NCI-H146 treated with DMSO at 0.1 percent for 48 hours (cell line): ENCODE measurements at regions not wholly inside any gene's neighbourhood (a gene's known extent, or its start where the extent isn't known, plus 50 kb on each side); places are given as distances from the start of the nearest gene placed in this dataset.

ENCODE experiments used
- DNase-seq: peaks from one replicate; lab custom pipeline; 2025; ENCODE audit not compliant: unreplicated experiment; lab: John Stamatoyannopoulos, UW

- DNase-seq, result no peak
Measured at GRCh38 chr2:18684206-18685038, 95.1 kb upstream of the NT5C1B start.

DNA sequence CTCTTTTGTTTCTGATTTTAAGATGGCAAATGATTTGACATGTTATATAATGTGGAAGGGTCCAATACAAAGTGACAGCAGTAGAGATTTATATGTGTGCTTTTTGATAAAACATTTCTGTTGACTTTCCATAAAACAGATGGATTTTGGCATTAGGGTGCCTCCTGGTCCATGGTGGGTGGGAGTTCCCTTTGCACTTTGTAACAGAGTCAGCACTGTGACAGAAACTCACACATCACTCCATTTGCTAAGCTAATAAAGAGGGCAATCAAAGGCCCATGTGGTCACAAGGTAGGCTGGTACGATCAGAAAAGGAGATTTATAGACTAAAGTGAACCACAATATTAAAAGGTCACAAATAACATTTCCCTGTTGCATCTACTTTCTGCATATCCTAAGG lies 93.3 kb upstream of the NT5C1B start:
- no peak for DNase-seq

DNA sequence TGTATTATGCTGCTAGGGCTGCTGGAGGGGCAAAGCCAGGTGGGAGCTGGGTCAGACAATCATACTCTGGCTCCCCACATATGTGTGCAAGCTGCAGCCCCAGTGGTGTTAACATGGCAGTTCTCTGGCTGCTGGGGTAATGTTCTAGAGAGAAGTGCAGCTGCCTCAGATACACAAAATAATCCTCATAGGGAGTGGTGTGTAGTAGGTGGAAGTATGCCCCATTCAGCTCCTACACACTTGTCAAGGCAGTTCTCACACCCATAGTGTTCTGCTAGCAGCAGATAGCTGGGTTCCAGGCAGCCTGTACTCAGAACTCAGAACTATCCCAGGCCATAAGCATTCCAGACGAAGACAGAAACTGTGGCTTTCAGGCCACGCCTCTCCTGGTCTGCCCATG lies 87.9 kb upstream of the NT5C1B start:
- DNase-seq, result no peak

DNA sequence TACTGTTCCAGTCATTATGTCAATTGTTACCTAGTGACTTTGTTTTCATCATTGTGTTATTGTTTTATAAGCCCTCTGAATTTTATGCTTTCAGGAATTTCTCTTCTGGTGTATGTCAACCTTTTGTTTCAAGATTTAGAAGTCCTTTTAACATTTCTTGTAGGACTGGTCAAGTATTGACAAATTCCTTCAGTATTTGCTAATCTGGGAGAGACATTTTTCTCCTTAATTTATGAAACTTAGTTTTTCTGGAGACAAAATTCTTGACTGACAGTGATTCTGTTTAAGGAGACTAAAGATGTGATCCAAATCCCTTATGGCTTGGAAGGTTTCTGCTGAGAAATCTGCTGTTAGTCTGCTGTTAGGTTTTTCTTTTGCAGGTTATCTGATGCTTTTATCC lies 84.9 kb upstream of the NT5C1B start:
- DNase-seq, result no peak

DNA sequence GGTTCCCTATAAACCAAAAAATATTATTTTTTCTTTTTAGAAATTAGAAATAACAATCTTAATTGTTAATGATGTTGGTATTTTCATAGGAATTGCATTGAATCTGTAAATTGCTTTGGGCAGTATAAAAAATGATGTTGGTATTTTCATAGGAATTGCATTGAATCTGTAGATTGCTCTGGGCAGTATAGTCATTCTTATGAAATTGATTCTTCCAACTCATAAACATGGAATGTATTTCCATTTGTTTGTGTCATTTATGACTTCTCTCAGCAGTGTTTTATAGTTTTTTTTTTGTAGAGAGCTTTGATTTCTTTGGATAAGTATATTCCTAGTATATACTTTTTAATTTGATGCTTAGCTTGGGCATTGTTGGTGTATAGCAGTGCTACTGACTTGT lies 82.0 kb upstream of the NT5C1B start:
- DNase-seq, result no peak

- no peak for DNase-seq
Measured at GRCh38 chr2:18668221-18668620, 78.9 kb upstream of the NT5C1B start.

GRCh38 chr2:18664421-18664820 lies 75.1 kb upstream of the NT5C1B start:
- no peak for DNase-seq

- no peak for DNase-seq
Measured at GRCh38 chr2:18663861-18664260, 74.5 kb upstream of the NT5C1B start.

GRCh38 chr2:18662689-18663088 lies 73.3 kb upstream of the NT5C1B start:
- no peak for DNase-seq

GRCh38 chr2:18659915-18660314 lies 70.5 kb upstream of the NT5C1B start:
- no peak for DNase-seq

DNA sequence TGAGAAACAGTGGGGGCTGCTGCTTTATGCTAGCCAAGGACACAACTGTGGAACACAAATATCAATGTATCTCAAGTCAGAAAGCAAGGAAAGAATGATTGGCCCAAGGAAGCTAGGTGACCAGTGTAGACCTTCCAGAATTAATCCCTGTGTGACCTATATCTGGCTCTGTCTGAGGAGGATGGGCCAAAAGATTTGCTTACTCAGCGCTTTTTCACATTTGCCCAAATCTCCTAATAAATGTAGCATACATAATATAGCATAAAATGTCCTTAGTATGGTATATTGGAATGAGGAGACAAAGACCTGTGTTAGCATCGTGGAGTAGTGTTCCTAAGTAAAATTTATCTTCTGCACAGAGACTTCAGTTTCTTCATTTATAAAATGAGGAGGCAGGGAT lies 66.7 kb upstream of the NT5C1B start:
- no peak for DNase-seq

DNA sequence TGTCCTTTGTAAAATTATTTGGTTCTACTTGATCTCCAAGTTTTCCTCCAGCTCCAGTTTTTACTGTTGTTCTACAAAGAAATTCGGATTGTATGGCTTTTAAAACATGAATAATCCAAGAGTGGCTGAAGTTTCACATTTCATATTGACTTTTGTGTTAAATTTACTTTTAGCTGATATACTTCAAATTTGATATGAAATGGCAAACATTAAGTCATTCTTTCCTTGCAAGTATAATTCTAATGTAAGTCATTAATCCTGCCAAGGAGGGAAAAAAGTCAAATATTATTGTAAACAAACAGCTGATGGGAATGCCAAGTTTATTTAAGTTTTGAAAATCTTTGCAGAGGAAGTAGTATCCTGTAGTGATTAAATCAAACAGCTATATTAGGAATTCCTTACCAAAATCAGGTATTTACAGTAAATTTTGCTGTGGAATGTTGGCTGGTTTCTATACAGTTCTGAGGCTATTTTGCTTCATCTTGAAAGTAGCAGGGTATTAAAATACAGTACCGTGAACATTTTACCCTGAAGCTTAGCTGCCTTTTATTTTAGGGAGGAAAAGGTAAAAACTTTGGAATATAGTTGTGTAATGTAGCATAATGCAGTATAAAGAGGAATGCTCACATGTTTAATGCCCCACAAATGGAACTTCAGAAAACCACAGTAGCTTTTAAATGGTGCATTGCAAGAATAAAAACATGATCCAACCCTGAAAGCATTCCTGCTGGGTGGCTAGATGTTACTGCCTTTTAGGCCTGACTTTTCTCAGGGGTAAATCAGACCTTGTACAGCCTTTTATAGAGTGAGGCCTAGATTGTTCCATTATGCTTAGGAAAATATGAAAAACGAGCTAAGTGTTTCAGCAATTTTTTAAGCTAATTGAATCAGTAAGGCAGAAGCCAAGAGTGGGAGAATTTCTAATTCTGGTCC lies 62.7 kb upstream of the NT5C1B start:
- no peak for DNase-seq

DNA sequence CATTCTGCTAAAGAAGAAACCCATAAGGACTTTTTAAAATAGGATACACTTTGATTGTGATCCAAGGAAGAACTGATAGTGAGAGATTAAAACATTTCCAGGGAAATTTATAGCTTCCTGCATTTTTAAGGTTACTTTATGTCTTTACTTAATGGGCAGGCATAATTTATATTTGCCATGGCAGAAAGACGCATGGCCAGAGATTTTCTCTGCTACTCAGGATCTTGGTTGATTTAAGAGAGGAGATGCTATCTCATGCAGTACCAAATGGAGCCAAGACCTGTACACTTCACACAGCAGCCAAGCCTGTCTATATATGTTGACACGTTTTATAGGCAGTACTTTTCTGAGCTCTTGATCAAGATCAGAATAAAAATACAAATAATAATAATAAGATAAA lies 60.9 kb upstream of the NT5C1B start:
- DNase-seq, result no peak

DNA sequence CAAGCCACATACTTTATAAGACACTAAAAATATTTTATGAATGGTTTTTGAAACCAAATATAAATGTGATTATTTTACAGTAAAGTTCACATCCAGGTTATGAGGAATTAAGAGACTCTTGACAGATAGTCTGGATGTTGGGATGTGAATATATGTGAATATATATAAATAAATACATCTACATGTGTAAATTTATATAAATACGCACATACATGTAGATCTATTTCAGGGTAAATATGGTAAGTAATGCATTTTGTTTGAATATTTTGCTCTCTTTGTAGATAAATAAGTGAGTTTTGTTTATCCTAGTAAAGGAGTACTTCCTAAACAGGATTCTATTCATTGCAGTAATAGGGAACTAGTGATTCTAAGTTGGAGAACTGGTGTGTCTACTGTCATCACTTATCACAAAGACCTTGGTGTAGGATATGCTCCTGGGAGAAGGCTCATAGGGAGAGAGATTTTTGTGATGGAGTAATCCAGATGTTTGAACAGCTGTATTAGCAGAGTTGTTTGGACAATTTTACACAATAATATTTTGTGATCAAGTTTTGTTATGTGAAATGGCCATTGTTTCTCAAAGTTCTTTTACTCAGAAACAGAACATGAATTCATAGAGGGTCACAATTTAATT lies 60.2 kb upstream of the NT5C1B start:
- no peak for DNase-seq

DNA sequence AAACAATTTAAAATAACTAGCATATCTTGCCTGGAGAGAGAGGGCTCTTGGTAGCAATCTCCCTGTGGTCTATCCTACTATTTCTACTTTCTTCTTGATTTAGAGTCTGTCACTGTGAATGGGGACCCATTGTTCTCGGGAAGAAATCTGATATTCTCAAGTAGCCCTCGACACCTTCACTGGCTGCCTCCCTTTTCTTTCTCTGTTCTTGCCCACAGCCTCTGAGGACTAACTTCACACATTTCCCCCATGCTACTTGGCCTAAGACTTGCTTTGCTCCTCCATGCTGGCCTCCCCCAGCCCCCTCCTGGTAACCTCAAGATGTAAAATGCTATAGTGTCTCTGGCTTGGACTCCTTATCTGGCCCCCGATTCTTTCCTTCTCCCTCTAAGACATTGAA lies 58.8 kb upstream of the NT5C1B start:
- no peak for DNase-seq

DNA sequence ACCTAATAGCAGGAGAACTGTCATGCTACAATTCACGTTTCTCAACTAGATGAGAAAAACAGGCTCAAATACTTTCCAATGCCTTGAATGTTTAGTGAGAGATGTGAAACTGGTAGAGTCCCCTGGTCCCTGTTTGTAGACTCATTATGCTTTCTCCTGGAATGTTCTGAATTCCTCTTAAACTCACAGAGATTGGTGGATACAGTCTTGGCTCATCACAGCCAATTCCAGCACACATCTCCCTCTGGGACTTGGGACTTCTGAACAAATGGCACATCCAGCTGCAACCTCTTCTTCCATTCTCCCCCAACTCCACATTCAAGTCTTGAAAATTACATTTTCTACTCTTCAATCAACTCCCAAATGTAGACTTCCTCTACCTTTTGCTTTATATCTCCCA lies 58.4 kb upstream of the NT5C1B start:
- no peak for DNase-seq

DNA sequence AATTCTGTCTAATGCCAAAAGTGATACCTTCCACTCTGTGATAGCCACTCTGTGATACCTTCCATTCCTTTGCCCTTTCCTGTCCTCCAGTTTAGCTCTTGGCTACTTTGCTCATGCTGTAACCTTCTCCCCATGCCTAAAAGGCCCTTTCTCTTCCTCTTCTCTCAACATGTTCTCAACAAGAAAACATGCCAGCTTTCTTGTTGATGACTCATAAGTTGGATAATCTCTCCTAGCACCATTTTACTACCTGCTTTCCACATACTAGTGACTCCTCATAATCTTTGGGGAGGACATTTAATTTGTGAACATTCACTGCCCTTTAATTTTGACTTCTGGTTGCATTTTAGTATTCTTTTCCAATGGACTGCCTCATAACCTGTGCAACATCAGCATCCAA lies 55.9 kb upstream of the NT5C1B start:
- no peak for DNase-seq

DNA sequence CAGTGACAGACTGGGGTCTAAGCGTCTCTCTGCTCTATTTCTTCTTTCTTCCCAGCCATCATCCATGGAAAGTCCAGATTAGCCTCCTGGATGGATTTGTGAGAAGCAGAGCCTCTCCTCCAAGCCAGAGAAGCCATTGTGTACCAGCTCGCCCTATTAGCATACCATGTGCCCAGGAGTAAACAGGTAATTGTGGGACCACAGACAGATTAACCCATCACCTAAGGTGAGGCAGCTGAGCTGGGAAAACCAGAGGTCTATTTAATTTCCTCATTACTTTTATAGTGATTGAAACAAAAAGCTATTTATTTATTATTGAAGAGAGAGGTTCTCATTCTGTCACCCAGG lies 54.7 kb upstream of the NT5C1B start:
- no peak for DNase-seq

- no peak for DNase-seq
Measured at GRCh38 chr2:18643326-18644114, 54.2 kb upstream of the NT5C1B start.

DNA sequence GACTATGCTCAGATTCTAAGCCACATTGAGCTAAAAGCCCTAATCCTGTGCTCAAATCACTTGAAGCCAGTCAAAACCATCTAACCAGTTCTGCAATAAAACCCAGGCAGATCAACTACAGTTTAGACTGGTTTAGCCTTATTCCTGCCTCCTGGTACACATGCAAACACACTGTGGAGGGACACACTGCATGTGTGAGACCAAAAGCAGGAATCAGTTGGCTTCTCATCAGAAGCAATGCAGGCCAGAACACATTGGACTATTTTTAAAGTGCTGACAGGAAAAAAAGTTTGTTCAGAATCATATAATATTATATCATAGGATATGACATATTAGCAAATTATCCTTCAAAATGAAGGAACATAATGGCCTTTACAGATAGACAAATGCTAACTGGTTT lies 52.5 kb upstream of the NT5C1B start:
- no peak for DNase-seq
